ENCODE measurements at regions not wholly inside any gene's neighbourhood (a gene's known extent, or its start where the extent isn't known, plus 50 kb on each side); places are given as distances from the start of the nearest gene placed in this dataset.

DNA sequence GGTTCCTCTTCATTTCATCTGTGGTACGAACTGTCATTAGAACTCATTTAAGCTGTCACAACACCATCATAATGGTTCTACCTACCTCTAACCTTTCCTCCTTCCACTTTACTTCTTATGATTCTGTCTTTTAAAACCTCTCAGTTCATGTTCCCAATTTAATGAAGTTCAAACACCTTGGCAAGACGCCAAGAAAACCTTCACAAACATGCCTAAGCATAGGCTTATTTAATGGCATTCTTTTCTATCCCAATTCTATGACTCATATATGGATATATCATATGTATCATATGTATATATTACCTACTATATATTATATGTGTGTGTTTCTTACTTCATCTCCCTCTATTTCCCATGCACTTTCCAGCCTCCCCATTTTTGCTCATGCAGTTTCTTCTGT is 283.4 kb upstream of the TBX18 start:
- no peak overlapping the region for H4K91ac ChIP-seq (ENCODE audit: insufficient read depth, low read depth, low read length)
- 67% methylated on average over 1 of the region's 2 CpGs; no CpG with 5 or more reads in 1 of the 2 experiments for WGBS, 2 experiments (ENCODE audit: extremely low coverage in 2 of 2, insufficient read length in 1 of 2)
- no peak overlapping the region for H2BK120ac ChIP-seq (ENCODE audit: low read depth, low read length)
- H3K27ac ChIP-seq (ENCODE audit: insufficient read depth, low read length) = no peak overlapping the region
- H3K9me3 ChIP-seq (ENCODE audit: control insufficient read depth, insufficient read depth, low read length) = no peaks in the 10 kb centered on the region
- H3K79me1 ChIP-seq (ENCODE audit: low read depth in 1 of 2, low read length in 2 of 2) = no peaks in the 10 kb centered on the region
- BruUV-seq (replicated peaks) = no TSS peak
- no peak overlapping the region for H4K8ac ChIP-seq (ENCODE audit: low read depth in 2 of 2, low read length in 2 of 2)
- no peak overlapping the region for H3K4ac ChIP-seq (ENCODE audit: low read depth, low read length)
- no peak overlapping the region for H3K23ac ChIP-seq (ENCODE audit: low read depth, low read length)
- no peak overlapping the region for H2BK20ac ChIP-seq (ENCODE audit: low read depth, low read length)
- H3K27me3 ChIP-seq (ENCODE audit: control insufficient read depth, insufficient read depth, low read length) = no peaks in the 10 kb centered on the region
- in situ Hi-C loops (cut with MboI; ENCODE audit: low sequenced_read_pairs) (no loop called here), dilution Hi-C loops (cut with HindIII; ENCODE audit: low sequenced_read_pairs, unreplicated experiment) (no loop called here), intact Hi-C loops (cut with micrococcal nuclease) (no loop called here)
- no peak overlapping the region for H3K4me3 ChIP-seq (ENCODE audit: insufficient read depth, low read depth, low read length)
- no peak overlapping the region for H2AFZ ChIP-seq (replicated peaks; ENCODE audit: low read length, poor library complexity)
- H4K5ac ChIP-seq (ENCODE audit: low read depth, low read length) = no peak overlapping the region
- POLR2A ChIA-PET (ENCODE audit: unreplicated experiment) = no interaction called here
- no peaks in the 10 kb centered on the region for H4K20me1 ChIP-seq (ENCODE audit: insufficient read depth, low read length)
- no peaks in the 10 kb centered on the region for H3K36me3 ChIP-seq (ENCODE audit: control insufficient read depth, insufficient read depth, low read length)
- H2BK5ac ChIP-seq (ENCODE audit: low read depth, low read length, poor library complexity, severe bottlenecking) = no peak overlapping the region
- ATAC-seq (ENCODE audit: low read depth) = no peak
- DNase-seq = no peak
- no peak overlapping the region for H2AK9ac ChIP-seq (replicated peaks; ENCODE audit: low read depth, low read length, poor library complexity)
- no peak overlapping the region for H2BK15ac ChIP-seq (ENCODE audit: low read depth, low read length)
- H3K4me2 ChIP-seq (ENCODE audit: low read depth, low read length) = no peak overlapping the region
- no peak overlapping the region for H3K14ac ChIP-seq (replicated peaks; ENCODE audit: low read depth, low read length)
- no peak overlapping the region for H3K56ac ChIP-seq (ENCODE audit: extremely low read depth, insufficient read depth, low read length)
- TF ChIP-seq CHD1 (IDR thresholded peaks at IDR 0.05; ENCODE audit: low read depth, low read length) (no peak), CEBPB (IDR thresholded peaks at IDR 0.05; ENCODE audit: low read depth, low read length) (no peak), RCOR1 (IDR thresholded peaks at IDR 0.05; ENCODE audit: insufficient replicate concordance, low read length) (no peak), NFE2L2 (IDR thresholded peaks at IDR 0.05; ENCODE audit: low read depth, low read length) (no peak), BHLHE40 (IDR thresholded peaks at IDR 0.05; ENCODE audit: low read depth, low read length) (no peak), POLR2A (IDR thresholded peaks at IDR 0.05; ENCODE audit: low read depth, low read length) (no peak), RAD21 (IDR thresholded peaks at IDR 0.05; ENCODE audit: low read length) (no peak), FOS (IDR thresholded peaks at IDR 0.05; ENCODE audit: low read depth, low read length) (no peak), RFX5 (IDR thresholded peaks at IDR 0.05; ENCODE audit: low read depth, low read length) (no peak), USF2 (IDR thresholded peaks at IDR 0.05; ENCODE audit: low read depth, low read length) (no peak)
- TF ChIP-seq, protein P1, sequence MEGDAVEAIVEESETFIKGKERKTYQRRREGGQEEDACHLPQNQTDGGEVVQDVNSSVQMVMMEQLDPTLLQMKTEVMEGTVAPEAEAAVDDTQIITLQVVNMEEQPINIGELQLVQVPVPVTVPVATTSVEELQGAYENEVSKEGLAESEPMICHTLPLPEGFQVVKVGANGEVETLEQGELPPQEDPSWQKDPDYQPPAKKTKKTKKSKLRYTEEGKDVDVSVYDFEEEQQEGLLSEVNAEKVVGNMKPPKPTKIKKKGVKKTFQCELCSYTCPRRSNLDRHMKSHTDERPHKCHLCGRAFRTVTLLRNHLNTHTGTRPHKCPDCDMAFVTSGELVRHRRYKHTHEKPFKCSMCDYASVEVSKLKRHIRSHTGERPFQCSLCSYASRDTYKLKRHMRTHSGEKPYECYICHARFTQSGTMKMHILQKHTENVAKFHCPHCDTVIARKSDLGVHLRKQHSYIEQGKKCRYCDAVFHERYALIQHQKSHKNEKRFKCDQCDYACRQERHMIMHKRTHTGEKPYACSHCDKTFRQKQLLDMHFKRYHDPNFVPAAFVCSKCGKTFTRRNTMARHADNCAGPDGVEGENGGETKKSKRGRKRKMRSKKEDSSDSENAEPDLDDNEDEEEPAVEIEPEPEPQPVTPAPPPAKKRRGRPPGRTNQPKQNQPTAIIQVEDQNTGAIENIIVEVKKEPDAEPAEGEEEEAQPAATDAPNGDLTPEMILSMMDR (conservative IDR thresholded peaks at IDR 0.05; ENCODE audit: low read depth, low read length) = no peak
- TF ChIP-seq, protein P2, sequence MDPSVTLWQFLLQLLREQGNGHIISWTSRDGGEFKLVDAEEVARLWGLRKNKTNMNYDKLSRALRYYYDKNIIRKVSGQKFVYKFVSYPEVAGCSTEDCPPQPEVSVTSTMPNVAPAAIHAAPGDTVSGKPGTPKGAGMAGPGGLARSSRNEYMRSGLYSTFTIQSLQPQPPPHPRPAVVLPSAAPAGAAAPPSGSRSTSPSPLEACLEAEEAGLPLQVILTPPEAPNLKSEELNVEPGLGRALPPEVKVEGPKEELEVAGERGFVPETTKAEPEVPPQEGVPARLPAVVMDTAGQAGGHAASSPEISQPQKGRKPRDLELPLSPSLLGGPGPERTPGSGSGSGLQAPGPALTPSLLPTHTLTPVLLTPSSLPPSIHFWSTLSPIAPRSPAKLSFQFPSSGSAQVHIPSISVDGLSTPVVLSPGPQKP (IDR thresholded peaks at IDR 0.05; ENCODE audit: borderline replicate concordance, low read depth, low read length) = no peak
- CTCF ChIA-PET = no interaction called here
- no peaks in the 10 kb centered on the region for H3K4me1 ChIP-seq (ENCODE audit: control insufficient read depth, insufficient read depth, low read length)
- H3K9ac ChIP-seq (ENCODE audit: low read depth, low read length) = no peak overlapping the region
- H2AK5ac ChIP-seq (ENCODE audit: low read depth, low read length) = no peak overlapping the region
- H3K9me1 ChIP-seq (ENCODE audit: insufficient read depth, low read length) = no peaks in the 10 kb centered on the region
- no peak overlapping the region for H3K18ac ChIP-seq (ENCODE audit: low read depth, low read length)

Data from IMR-90 (cell line).